Fibroblast of mammary gland (primary cell): ENCODE measurements at regions not wholly inside any gene's neighbourhood (a gene's known extent, or its start where the extent isn't known, plus 50 kb on each side); places are given as distances from the start of the nearest gene placed in this dataset.
A peak's percentile ranks its signal among the peaks of the same experiment; 100 is the strongest.

Experiments used
- DNase-seq: peaks from one replicate; pipeline ENCODE4 v3.0.0-alpha.2; 2010; ENCODE audit warnings: low read depth
- H3K4me3 ChIP-seq: 2 replicates; pipeline ENCODE4 v1.5.1; 2011; ENCODE audit warnings: low read depth, mild to moderate bottlenecking, low read length, moderate library complexity; ENCODE audit not compliant: control insufficient read depth
- CTCF ChIP-seq: conservative IDR thresholded peaks from 2 replicates; pipeline ENCODE4 v1.5.1; 2011; ENCODE audit warnings: low read depth, low read length, inconsistent platforms; ENCODE audit not compliant: control insufficient read depth, insufficient read depth

GRCh38 chr5:39555788-39556187, 131.0 kb upstream of the DAB2 start:
- no peak for DNase-seq
- no peak overlapping the region for H3K4me3 ChIP-seq
- TF ChIP-seq CTCF, result no peak

- peak; percentile 78 for TF ChIP-seq CTCF
- peak; percentile 78 for DNase-seq
- no peak overlapping the region for H3K4me3 ChIP-seq
These were observed 122.9 kb upstream of the DAB2 start for GRCh38 chr5:39547553-39548154.

GRCh38 chr5:39544941-39545340, 120.2 kb upstream of the DAB2 start:
- no peak overlapping the region for H3K4me3 ChIP-seq
- no peak for TF ChIP-seq CTCF
- no peak for DNase-seq

- no peak overlapping the region for H3K4me3 ChIP-seq
- TF ChIP-seq CTCF, result no peak
- peak; percentile 27 for DNase-seq
These were observed 118.6 kb upstream of the DAB2 start for GRCh38 chr5:39543335-39543734.

DNA sequence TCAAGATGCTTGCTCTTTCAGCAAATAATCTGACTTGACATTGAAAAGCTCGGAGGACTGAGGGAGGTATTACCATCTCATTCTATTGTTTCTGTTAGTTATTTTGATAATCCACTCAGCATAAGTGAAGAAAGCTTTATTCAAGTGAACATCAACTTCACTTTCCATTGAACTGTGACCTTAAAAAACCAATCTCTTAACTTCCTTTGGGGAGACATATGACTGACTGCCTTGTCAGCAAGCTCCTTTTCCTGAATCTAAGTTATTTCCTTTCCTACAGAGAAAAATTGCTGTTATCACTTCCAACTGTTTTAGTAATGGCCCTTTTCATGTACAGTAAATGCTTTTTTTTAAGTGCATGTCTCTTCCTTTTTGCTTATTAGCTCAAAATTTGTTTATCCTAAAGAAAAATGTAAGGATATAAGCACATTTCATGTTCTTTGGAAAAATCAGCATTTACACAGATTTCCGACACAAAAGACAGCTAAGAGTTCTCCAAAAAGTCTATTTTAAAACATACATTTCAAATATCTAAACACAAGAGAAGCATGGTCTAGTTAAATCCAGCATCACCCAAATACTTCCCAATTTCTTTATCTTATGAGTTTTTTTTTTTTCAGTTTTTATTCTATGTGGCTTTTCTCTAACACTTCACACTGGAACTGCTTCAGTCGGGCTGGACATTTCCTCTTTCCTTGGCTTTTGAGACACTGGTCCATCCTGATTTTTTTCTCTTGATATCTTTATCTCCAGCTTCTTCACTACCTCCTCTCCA, 117.9 kb upstream of the DAB2 start:
- TF ChIP-seq CTCF, result no peak
- H3K4me3 ChIP-seq, result no peak overlapping the region
- DNase-seq, result no peak

DNA sequence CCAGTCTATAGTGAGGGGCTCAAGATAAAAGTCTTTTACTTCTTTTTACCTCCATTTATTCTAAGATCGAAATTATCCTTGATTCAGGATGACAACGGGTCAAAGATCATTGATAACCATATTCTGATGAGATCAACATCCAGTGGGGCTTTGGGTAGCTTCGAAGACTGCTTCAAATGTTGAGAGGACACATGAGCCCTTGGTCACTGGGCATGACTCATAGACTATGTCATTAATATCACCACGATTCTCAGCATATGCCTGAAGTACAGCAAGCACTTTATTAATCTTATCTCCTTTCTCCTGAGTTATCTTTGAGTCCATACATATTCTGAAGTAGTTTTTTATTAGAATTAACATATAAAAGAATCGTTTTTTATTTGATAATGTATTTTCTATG, 117.1 kb upstream of the DAB2 start:
- TF ChIP-seq CTCF, result no peak
- DNase-seq, result no peak
- no peak overlapping the region for H3K4me3 ChIP-seq
